CD4-positive, alpha-beta T cell treated with Interleukin-12 subunit alpha and Interleukin-12 subunit beta, for 1 hour (primary cell): ENCODE measurements at regions not wholly inside any gene's neighbourhood (a gene's known extent, or its start where the extent isn't known, plus 50 kb on each side); places are given as distances from the start of the nearest gene placed in this dataset.
"Not testable (repeated sequence)": the region's sequence is repeated elsewhere in the genome, so short reads cannot be mapped to it uniquely, and the experiment has no call there.

ENCODE experiments used
- DNase-seq: peaks from one replicate; pipeline ENCODE4 v3.0.0-alpha.2; 2020

DNA sequence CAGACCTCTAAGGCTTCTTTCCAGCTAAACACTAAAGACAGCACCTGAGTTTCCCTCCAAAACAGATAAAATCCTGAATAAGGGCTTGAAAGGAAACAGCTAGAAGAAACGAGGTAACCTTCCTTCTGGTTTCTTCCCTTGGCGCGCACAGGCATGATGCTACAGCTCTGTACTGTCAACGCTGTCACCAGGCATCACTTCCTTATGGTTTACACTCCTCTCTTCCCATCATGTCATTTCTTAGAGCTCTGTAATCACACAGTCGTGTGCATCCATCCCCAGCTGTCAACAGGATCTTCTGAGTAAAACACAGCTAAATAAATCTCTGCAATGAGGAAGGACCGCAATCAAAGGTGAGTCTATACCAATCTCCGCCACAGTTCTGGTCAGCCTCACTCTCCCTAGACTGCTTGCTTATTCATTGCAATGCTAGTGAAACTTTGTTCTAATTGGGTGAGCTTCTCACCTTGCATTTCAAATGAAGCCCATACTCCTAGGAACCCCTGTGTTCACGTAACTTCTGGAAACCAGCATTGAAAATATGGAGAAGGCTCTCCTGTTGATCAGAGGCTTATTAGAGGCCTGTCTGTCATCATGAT lies 162.6 kb upstream of the DTNBP1 start:
- no peak for DNase-seq

DNA sequence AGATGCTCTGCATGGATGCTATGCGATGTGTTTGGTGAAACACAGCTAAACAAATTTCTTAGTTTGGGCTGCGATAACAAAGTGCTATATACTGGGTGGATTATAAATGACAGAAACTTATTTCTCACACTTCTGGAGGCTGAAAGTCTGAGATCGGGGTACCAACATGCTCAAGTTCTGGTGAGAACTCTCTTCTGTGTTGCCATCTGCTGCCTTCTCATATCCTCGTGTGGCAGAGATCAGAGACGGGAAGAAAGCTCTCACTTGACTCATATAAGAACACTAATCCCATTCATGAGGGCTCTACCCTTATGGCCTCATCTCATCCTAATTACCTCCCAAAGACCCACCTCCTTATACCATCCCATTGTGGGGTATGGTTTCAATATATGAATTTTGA lies 162.0 kb upstream of the DTNBP1 start:
- no peak for DNase-seq

DNA sequence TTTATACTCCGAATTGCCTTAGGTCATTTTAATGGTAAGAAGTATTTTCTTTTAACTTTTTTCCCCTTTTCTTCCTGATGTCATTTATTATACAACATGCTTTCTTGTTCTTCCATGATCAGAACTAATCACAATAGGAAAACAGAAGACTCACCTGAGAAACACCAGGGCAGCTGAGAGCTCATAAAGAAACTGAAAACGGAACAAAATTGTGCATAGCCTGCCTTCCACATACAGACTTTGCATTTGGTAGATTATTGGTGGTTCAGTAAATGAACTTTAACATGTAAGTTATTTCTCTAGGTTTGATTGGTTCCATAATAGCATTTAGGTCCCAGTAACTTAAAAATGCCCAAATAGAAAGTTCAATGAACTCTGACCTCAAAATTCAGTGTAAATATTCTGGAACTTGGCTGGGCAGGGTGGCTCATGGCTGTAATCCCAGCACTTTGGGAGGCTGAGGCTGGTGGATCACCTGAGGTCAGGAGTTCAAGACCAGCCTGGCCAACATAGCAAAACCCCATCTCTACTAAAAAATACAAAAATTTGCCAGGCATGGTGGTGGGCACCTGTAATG lies 161.1 kb upstream of the DTNBP1 start:
- no peak for DNase-seq

DNA sequence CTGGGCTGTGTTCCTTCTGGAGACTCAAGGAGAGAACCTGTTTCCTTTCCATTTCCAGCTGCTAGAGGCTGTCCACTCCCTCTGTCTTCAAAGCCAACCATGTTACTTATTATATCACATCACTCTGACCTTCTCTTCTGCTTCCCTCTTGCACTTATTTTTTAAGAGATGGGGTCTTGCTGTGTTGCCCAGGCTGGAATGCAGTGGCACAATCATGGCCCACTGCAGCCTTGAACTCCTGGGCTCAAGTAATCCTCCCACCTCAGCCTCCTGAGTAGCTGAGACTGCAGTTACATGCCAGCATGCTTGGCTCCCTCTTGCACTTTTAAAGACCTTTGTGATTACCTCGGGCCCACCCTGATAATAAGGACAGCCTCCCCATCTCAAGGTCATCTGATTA lies 160.0 kb upstream of the DTNBP1 start:
- DNase-seq: no peak

DNA sequence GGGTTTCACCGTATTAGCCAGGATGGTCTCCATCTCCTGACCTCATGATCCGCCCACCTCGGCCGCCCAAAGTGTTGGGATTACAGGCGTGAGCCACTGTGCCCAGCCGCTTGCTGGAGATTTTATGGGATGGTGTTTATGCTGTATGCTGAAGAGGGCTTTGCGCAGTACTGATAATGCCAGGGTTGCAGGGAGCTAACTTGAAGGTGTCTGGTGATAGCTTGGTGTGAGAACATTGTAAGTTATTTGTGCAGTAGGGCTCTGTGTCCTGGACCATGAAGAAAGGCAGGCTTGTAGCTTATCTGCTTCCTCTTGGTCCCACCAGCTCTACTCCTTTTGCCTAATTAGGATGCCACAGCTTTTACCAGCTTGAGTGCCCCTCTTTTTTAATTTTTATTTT lies 157.0 kb upstream of the DTNBP1 start:
- DNase-seq: no peak

DNA sequence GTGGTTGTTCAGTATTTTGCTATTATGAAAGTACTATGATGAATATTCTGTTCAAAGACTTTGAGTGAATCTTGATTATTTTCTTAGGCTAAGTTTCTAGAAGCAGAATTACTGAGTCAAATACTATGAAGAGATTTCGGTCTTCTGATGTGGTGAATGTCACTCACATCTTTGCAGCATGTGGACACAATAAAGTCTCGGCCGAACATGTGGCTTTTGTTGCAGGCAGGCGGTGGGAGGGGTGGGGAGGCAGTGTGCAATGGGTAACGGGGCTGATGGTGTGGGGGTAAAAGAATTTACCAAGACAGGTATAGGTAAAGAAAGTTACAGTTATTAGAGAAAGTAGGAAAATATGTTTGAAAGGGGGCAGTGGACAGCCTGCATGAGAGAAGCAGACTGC lies 156.4 kb upstream of the DTNBP1 start:
- DNase-seq: no peak

DNA sequence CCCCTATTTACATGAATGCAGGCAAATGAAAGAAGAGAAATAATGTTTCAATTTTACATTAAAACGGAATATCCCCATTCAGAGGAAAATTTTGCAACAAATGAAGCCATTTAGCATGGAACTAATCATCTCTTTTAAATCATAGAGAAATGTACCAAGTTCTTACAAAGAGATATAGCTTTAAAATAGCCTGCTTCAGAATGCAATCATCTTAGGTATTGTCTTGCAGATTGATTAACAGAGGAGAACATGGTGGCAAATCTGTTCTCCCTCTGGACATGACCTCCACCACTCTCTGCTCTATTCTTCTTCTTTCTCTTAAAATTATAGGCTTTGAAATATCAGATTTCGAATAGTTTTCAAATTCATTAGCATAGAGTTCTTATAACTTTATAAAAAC lies 155.7 kb upstream of the DTNBP1 start:
- DNase-seq: no peak

DNA sequence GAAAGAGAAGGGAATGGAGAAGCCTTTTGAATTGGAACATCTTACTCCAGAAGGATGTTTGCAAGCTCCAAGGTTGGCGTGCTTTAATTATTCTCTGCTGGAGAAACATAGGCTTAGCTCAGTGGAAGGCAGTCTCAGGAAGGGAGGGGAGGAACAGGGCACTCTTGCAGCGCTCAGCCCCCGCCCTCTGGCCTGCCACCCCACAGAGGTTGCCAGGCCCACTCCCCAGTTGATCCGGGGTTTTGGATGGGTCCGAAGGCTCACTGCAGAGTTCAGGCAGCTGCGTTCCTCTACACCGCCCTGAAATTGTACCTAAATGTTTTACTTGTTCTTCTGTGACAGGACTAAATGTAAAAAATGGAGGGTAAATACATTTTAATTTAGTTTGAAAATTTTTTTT lies 155.2 kb upstream of the DTNBP1 start:
- no peak for DNase-seq

DNA sequence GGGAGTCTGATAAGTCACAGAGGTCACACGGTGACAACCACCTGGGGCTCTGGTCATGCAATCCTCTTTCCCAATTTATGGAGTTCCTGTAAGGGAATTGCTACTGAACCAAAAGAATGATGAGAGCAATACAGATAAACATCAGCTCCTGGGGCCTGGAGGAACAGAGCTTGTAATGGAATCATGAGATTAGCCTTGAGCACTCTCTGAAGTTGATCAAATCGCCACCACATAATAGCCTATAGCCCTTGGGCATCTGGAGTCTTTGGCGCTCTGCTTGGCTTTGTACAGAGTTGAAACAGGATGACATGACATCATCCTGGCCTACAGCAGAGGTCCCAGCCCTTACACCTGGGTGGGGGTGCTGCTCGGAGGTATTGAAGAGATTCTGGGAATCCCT lies 154.3 kb upstream of the DTNBP1 start:
- no peak for DNase-seq

DNA sequence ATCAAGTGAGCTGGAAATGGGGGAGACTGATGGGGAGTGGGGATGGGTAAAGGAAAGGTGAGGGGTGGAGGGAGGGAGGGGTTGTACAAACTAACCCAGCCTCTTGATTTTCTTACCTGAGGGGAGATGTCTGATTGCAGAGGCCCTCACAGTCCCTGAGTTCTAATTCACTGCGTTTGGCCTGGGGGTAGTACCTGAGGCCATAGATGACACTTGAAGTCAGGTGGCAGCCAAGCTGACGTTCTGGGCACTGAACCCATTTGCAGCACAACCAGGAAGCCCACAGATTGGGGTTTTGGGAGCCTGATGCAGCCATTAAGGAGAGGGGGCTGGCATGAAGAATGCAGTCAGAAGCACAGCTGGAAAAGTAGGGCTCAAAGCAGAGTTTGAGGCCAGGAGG lies 153.8 kb upstream of the DTNBP1 start:
- DNase-seq: no peak

DNA sequence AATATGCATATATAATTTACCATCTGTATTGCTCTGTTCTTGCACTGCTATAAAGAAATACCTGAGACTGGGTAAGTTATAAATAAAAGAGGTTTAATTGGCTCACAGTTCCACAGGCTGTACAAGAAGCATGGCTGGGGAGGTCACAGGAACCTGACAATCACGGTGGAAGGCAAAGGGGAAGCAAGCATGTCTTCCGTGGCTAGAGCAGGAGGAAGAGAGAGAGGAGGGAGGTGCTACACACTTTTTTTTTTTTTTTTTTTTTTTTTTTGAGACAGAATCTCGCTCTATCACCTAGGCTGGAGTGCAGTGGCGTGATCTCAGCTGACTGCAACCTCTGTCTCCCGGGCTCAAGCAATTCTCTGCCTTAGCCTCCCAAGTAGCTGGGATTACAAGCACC lies 150.9 kb upstream of the DTNBP1 start:
- not testable (repeated sequence) for DNase-seq

DNA sequence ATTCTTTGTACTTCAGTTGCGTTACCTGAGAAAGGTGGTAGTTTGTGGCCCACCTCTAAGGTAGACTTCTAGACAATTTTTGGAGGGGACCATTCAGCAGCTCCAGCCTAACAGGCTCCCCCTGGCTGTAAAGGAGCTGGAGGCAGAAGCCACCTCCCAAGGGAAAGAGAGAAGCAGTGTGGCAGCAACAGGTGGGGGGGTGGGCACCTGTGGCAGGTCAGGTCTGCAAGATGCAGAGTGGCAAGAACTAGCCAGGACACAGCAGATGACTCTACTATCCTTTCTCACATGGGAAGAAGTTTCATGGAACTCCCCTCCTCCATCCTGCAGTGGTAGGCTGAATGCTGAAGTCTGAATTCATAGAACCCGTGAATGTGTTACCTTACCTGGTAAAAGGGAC lies 148.3 kb upstream of the DTNBP1 start:
- DNase-seq: no peak

DNA sequence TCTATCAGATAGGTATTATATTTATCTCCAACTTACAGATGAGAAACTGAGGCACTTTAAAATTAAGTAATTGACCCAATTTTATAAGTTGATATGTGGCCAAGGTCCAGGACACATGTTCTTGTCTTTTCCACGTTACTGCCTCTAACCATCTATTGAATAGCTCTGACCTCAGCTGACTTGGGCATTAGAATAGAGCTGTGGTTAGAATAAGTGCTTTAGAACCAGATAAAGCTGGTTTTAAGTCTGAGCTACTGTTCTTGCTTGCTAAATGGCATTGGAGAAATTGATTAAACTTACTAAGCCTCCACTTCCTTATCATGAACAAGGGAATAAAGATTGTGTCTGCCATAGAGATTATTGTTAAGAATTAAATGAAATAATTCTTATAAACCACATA lies 147.8 kb upstream of the DTNBP1 start:
- no peak for DNase-seq

DNA sequence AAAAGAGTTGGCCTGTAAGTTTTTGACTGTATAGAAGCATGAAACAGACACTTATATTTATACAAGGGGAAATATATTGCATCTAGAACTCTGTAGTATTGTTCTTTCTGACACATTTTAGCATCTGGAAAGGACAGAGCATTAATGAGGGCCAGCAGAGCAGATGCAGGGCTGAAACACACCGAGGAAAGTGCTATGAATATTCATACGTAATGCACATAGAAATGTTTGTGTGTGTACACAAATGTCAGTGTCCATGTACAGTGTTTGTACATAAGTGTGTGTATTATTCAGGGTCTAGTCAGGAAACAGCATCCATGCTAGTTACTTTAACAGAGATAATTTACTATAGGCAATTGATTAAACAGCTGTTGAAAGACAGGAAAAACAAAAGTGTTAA lies 146.5 kb upstream of the DTNBP1 start:
- DNase-seq: no peak

DNA sequence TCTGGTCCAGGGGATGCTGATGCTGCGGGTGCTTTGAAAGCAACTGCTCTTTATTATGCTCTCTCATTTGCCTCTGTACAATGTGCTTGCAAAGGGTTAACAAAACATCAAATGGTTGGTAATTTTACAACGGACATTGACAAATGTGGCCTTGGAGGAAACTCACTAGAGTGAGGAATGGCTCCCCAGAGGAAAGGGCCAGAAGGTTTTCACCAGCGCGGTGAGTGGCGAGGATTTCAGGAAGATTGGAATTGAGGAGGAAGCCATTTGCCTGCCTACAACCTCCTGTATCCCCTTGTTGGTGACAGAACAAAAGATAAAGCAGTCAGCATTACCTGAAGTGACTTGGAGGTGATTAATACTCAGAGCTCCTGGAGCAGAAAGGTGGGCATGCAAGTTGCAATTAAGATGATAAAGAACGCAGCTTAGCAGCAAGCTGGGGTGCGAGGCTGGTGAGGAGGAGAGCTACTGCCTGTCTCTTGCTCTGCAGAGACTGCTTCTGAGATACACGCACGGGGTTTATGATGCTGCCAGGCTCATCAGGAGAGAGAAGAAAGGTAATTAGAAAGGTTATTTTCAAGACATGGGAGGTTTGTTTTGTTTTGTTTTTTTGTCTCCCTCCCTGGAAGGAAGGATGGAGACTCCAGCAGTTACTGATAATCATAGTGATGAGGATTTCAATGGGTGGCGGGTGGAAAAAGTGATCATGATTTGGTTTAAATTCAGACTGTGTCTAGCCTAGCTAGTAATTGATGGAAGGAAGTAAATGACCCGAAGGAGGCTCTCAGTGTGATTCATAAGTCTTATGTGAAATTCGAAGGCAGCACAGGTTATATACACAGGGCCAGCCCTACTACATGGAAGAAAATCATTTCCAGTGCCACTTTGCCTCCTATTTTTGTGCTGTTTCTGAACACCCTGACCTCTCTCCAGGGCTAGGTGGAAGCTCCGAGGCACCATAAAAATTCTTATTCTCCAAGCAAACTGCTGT lies 141.6 kb upstream of the DTNBP1 start:
- no peak for DNase-seq

DNA sequence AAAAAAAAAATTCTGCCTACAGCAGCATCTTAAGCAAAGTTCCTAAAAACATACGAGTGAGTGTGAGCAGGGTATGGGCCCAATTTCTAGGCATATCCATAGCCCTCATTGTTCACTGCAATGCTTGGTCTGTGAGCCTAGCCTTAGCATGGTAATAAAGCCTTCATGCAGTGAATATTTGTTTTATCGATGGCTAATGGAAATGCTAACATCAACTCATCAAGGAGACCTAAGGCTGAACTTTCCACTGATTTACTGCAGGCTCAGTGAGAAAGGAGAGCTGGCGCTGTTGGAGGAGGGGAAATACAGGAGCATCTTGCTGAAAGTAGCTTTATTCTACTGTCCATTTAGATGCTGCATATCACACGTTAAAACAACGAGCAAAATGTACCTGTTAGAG lies 139.6 kb upstream of the DTNBP1 start:
- no peak for DNase-seq

DNA sequence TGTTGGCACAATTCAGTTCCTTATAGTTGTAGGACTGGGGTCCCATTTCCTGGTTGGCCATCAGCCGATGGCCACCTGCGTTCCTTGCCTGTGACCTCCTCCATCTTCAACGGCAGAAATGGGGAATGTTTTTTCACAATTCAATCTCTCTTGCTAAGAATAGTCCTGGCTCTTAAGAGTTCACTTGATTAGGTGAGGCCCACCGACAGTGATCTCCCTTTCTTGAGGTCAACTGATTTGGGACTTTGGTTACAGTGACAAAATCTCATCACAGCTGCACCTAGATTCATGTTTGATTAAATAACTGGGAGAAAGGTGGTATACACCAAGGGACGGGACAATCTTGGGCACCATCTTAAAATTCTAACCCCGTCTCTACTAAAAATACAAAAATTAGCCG lies 139.1 kb upstream of the DTNBP1 start:
- DNase-seq: no peak

DNA sequence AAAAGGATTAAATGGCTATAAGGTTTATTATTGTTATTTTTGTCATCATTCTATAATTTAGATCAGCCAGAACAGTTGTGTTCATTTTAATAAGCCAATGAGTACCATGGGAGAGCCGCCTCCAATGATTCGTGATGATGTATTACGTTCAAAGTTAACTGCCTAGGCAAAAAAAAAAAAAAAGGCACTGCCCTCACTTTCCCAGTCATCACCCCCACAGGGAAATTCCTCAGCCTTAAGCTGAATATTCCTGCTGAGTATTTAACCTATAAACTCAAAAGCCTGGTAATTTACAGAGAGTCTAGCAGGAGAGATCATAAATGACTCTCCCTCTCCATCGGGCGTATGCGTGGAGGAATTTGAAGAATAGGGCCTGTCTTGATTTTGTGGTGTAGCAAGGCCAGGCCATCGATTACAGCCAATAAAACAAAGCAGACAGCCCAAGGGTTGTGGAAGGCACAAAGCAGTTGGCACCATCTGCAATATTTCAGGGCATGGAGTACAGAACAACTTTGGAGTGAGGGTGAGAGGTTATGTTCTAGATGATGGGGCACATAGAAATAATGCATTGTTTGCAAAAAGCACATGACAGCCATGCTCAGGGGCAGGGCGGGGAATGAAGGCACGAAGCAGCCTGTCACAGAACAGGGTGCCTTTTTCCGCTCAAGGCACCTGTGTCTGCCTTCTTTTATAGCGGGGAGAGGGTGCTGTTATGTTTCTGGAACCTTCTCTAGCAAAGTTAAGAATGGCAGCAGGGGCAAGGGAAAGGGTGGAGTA lies 138.2 kb upstream of the DTNBP1 start:
- no peak for DNase-seq

DNA sequence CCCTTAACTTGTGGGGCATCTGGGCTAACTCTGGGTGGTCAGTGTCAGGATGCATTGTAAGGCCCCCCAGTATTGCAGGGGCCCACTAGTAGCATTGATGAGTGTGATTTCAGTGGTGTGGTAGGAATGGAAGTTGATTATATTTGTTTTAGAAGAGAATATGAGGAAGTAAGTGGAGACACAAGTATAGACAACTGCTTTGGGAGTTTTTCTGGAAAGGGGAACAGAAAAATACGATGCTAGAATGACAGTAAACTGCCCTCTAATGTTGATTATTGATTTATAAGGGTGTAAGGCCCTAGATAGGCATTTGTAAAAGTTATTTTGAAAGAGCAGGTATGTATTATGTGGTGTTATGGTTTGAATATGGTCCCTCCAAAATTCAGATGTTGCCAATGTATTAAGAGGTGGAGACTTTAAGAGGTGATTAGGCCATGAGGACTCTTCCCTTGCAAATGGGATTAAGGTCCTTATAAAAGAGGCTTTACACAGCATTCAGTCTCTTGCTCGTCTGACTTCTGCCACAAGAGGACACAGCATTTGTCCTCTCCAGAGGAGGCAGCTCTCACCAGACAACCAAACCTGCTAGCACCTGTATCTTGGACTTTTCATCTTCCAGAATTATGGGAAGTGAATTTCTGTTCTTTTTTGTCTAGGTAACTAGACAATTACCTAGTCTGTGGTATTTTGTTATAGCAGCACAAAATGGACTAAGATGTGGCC lies 135.9 kb upstream of the DTNBP1 start:
- no peak for DNase-seq

DNA sequence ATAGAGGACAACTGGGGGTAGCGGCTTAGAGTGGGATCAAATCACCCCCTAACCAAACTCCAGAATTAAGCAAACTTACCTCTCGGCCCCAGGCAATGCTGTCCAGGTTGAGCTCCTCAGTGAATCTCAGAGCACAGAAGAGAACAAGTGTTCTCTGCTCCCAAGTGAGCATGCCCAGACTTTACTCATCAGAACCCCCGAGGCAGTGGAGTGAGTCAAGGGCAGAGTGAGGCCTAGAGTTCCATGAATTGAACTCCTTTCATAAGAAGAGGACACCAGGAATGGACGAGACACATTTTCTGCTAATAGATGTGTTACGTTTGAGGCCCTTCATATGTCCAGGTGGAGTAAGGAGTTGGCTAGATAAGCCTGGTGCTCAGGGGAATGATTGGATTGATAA lies 134.0 kb upstream of the DTNBP1 start:
- no peak for DNase-seq

DNA sequence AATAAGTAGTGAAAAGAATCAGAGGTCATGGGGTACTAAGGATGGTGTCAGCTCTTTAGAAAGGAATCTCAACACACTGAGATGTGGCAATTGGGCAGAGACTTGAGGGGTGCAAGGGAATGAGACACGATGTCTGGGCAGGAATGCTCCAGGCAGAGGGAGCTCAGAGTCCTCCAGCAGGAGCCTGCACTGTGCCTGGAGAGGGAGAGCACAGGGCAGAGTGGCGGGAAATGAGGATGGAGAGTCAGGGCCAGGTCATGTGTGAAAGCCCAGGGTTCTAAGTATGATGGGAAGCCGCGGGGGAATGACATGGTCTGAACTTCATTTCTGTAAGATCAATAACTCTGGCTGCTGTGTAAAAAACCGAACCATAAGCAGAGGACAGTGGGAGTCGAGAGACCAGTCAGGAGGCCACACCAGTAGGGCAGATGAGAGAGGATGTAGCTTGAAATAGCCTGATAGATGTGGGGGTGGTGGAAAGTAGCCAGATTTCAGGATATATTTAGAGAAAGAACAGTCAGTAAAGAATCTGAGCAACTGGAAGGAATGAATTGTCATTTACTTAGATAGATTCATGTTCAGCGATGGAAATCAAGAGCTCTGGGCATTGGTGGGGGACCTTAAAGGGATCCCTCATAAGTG lies 133.4 kb upstream of the DTNBP1 start:
- DNase-seq: no peak

DNA sequence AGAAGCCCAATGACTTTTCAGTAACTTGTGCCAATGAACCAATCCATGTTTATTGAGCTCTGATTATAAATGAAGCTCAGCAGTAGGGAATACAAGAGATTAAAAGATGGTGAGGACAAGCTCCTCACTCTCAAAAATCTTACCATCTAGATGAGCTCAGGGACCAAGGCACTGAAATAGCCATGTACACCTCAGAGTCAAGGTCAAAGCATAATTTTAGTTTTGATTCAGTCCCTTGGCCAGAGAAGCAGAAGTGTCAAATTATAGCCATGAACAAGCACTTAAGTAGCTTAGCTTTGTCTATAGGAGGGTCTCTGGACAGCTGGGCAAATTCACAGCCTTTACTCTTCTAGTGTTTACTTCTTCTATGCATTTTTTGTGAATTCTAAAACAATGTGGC lies 131.0 kb upstream of the DTNBP1 start:
- DNase-seq: no peak
